GM23248 (cell line): ENCODE measurements at regions not wholly inside any gene's neighbourhood (a gene's known extent, or its start where the extent isn't known, plus 50 kb on each side); places are given as distances from the start of the nearest gene placed in this dataset.

Source experiments
- DNase-seq: peaks from one replicate; pipeline ENCODE4 v3.0.0-alpha.2; 2015
- H2AFZ ChIP-seq: fragments of 200-600 bp; sonication (generic); 2 replicates; pipeline ENCODE4 v1.6.1; 2016; ENCODE audit warnings: antibody characterized with exemption
- H3F3A ChIP-seq: fragments of 200-600 bp; sonication (generic); 2 replicates; pipeline ENCODE4 v1.6.1; 2016; ENCODE audit warnings: mild to moderate bottlenecking, antibody characterized with exemption, mixed run types; ENCODE audit not compliant: insufficient read depth
- H3K27ac ChIP-seq: fragments of 200-600 bp; sonication (generic); 2 replicates; pipeline ENCODE4 v1.5.1; 2016; ENCODE audit warnings: mild to moderate bottlenecking
- H3K27me3 ChIP-seq: fragments of 200-600 bp; sonication (generic); replicated peaks from 2 replicates; pipeline ENCODE4 v1.6.1; 2016; ENCODE audit warnings: mild to moderate bottlenecking; ENCODE audit not compliant: insufficient read depth
- H3K36me3 ChIP-seq: fragments of 200-600 bp; sonication (generic); 2 replicates; pipeline ENCODE4 v1.6.1; 2016; ENCODE audit warnings: low read depth, mild to moderate bottlenecking
- H3K4me1 ChIP-seq: fragments of 200-600 bp; sonication (generic); 2 replicates; pipeline ENCODE4 v1.6.1; 2016; ENCODE audit warnings: mild to moderate bottlenecking; ENCODE audit not compliant: insufficient read depth
- H3K4me2 ChIP-seq: fragments of 200-600 bp; sonication (generic); one replicate; pipeline ENCODE4 v1.6.1; 2016; ENCODE audit warnings: mild to moderate bottlenecking; ENCODE audit not compliant: unreplicated experiment
- H3K4me3 ChIP-seq: fragments of 200-600 bp; sonication (generic); 2 replicates; pipeline ENCODE4 v1.5.1; 2016; ENCODE audit warnings: mild to moderate bottlenecking
- H3K79me2 ChIP-seq: fragments of 200-600 bp; sonication (generic); 2 replicates; pipeline ENCODE4 v1.6.1; 2016; ENCODE audit warnings: mild to moderate bottlenecking; ENCODE audit not compliant: insufficient read depth
- H3K9ac ChIP-seq: fragments of 200-600 bp; sonication (generic); 2 replicates; pipeline ENCODE4 v1.6.1; 2016; ENCODE audit warnings: mild to moderate bottlenecking
- H3K9me2 ChIP-seq: fragments of 200-600 bp; sonication (generic); 2 replicates; pipeline ENCODE4 v1.6.1; 2016; ENCODE audit warnings: mixed run types, mild to moderate bottlenecking, moderate library complexity; ENCODE audit not compliant: insufficient read depth
- H3K9me3 ChIP-seq: fragments of 200-600 bp; sonication (generic); one replicate; pipeline ENCODE4 v1.6.1; 2017; ENCODE audit warnings: low read depth
- H4K20me1 ChIP-seq: fragments of 200-600 bp; sonication (generic); 2 replicates; pipeline ENCODE4 v1.6.0; 2016; ENCODE audit not compliant: insufficient read depth
- EZH2 ChIP-seq: fragments of 200-600 bp; sonication (generic); IDR thresholded peaks from 2 replicates; pipeline ENCODE4 v1.6.1; 2018; ENCODE audit warnings: antibody characterized with exemption, mild to moderate bottlenecking; ENCODE audit not compliant: insufficient read depth, poor library complexity, severe bottlenecking
- EZH2phosphoT487 ChIP-seq: fragments of 200-600 bp; sonication (generic); IDR thresholded peaks from 2 replicates; pipeline ENCODE4 v1.6.1; 2018; ENCODE audit warnings: antibody characterized with exemption, moderate library complexity, mild to moderate bottlenecking, low read depth; ENCODE audit not compliant: insufficient read depth
- WGBS, 2 experiments: methylation state at CpG; one replicate each; pipeline ENCODE4 v1.1.6; 2015 to 2017; ENCODE audit warnings: low lambda C conversion rate in 2 of 2, low coverage in 1 of 2; ENCODE audit errors: missing lambda C conversion rate in 2 of 2; 5-methylcytosine and 5-hydroxymethylcytosine counted together
- in situ Hi-C: fragments of 300-500 bp; cut with MboI; formaldehyde crosslinking; loops from 2 replicates; pipeline ENCODE4 v1.15.0; 2020

- no peak for TF ChIP-seq EZH2
- no peak for TF ChIP-seq EZH2phosphoT487
- Histone ChIP-seq H4K20me1 (no peaks in the 10 kb centered on the region), H3K4me2 (no peak overlapping the region), H3K79me2 (no peaks in the 10 kb centered on the region), H3F3A (peaks cover 5% of the 10 kb centered on the region; the same call in 1 of the 2 replicates), H3K27ac (no peak overlapping the region), H3K9ac (no peak overlapping the region), H3K4me3 (no peak overlapping the region), H3K9me2 (no peaks in the 10 kb centered on the region), H3K4me1 (peaks cover 7% of the 10 kb centered on the region; the same call in 1 of the 2 replicates), H3K9me3 (no peaks in the 10 kb centered on the region), H3K36me3 (no peaks in the 10 kb centered on the region), H3K27me3 (peaks cover 49% of the 10 kb centered on the region), H2AFZ (no peak overlapping the region)
- in situ Hi-C loops: loop anchor here (25.0 kb wide), 1 partner anchor 632 kb away; the partner anchor contains the start of gene PLXNC1
- WGBS, 2 experiments: 64 to 69% methylated on average over 8 of the region's 8 CpGs
- no peak for DNase-seq
These were observed 118.7 kb upstream of the TMCC3 start for GRCh38 chr12:94769047-94769420.

GRCh38 chr12:94768398-94769046 lies 118.2 kb upstream of the TMCC3 start:
- TF ChIP-seq EZH2 (no peak), EZH2phosphoT487 (no peak)
- WGBS, 2 experiments: 61 to 71% methylated on average over 7 of the region's 7 CpGs
- no peaks in the 10 kb centered on the region for H3K79me2 ChIP-seq
- no peak overlapping the region for H3K4me2 ChIP-seq
- H3K27me3 ChIP-seq: peaks cover 45% of the 10 kb centered on the region
- peaks cover 11% of the 10 kb centered on the region; the same call in 1 of the 2 replicates for H3K4me1 ChIP-seq
- H2AFZ ChIP-seq: no peak overlapping the region
- peaks cover 8% of the 10 kb centered on the region; the same call in 1 of the 2 replicates for H3F3A ChIP-seq
- H3K27ac ChIP-seq: no peak overlapping the region
- H3K9me3 ChIP-seq: no peaks in the 10 kb centered on the region
- H3K9me2 ChIP-seq: no peaks in the 10 kb centered on the region
- H4K20me1 ChIP-seq: no peaks in the 10 kb centered on the region
- no peak overlapping the region for H3K9ac ChIP-seq
- no peaks in the 10 kb centered on the region for H3K36me3 ChIP-seq
- in situ Hi-C loops: loop anchor here (25.0 kb wide), 1 partner anchor 631 kb away; the partner anchor contains the start of gene PLXNC1
- DNase-seq: no peak
- no peak overlapping the region for H3K4me3 ChIP-seq

DNA sequence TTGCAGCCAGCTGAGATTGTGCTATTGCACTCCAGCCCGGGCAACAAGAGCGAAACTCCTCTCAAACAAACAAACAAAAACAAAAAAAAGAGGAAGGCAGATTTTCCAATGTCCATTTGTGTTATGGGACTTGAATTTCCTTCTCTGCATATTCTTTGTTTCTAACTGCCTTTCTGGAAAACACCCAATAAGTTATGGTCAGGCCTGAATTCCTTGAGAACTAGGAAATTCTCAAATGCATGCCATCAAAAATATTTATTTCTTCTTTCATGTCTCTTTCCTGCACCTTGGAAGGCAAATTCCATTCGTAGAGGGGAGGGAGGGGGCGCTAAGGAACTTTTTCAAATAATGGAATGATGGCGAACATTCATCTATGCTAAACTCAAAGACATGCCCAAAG lies 117.6 kb upstream of the TMCC3 start:
- in situ Hi-C loops: loop anchor here (25.0 kb wide), 1 partner anchor 631 kb away; the partner anchor contains the start of gene PLXNC1
- H3K9ac ChIP-seq: no peak overlapping the region
- H3K4me1 ChIP-seq: peaks cover 11% of the 10 kb centered on the region; the same call in 1 of the 2 replicates
- no peaks in the 10 kb centered on the region for H3K36me3 ChIP-seq
- H3K9me2 ChIP-seq: no peaks in the 10 kb centered on the region
- no peaks in the 10 kb centered on the region for H3K9me3 ChIP-seq
- H3K4me3 ChIP-seq: no peak overlapping the region
- no peak overlapping the region for H3K4me2 ChIP-seq
- peak; percentile 30 for DNase-seq
- peaks cover 41% of the 10 kb centered on the region for H3K27me3 ChIP-seq
- no peak overlapping the region for H2AFZ ChIP-seq
- TF ChIP-seq EZH2phosphoT487: no peak
- TF ChIP-seq EZH2: no peak
- WGBS, 2 experiments: 85 to 86% methylated on average over 5 of the region's 5 CpGs
- H3F3A ChIP-seq: peaks cover 8% of the 10 kb centered on the region; the same call in 1 of the 2 replicates
- no peaks in the 10 kb centered on the region for H3K79me2 ChIP-seq
- H4K20me1 ChIP-seq: no peaks in the 10 kb centered on the region
- H3K27ac ChIP-seq: no peak overlapping the region

DNA sequence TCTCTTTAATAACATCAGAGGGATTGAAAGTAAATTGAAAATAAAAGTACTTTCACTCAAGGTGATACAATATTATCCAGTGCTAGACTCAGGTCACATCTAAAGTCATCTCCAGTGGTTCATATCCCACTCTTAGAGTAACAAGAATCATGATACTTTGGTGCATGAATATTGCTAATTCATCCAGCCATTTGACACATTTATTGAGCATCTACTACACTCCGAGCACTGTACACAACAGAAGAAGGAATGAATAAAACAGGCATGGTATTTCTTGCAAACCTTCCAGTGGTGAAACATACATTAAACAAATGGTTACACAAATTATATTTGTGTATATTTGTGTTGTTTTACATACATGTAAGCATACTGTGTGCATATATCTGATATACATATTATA lies 116.0 kb upstream of the TMCC3 start:
- in situ Hi-C loops: loop anchor here (25.0 kb wide), 1 partner anchor 629 kb away; the partner anchor contains the start of gene PLXNC1
- Histone ChIP-seq H3K79me2 (no peaks in the 10 kb centered on the region), H3K9me3 (no peaks in the 10 kb centered on the region), H3K4me3 (no peak overlapping the region), H3K9ac (no peak overlapping the region), H4K20me1 (no peaks in the 10 kb centered on the region), H3K9me2 (no peaks in the 10 kb centered on the region), H3K4me2 (no peak overlapping the region), H3K4me1 (peaks cover 16% of the 10 kb centered on the region), H3K36me3 (no peaks in the 10 kb centered on the region), H3K27me3 (peaks cover 27% of the 10 kb centered on the region), H3K27ac (no peak overlapping the region), H3F3A (peaks cover 8% of the 10 kb centered on the region; the same call in 1 of the 2 replicates), H2AFZ (no peak overlapping the region)
- TF ChIP-seq EZH2 (no peak), EZH2phosphoT487 (no peak)
- DNase-seq: no peak
- WGBS, 2 experiments: 94 to 97% methylated on average over 1 of the region's 1 CpG
